Ovary (tissue), 3 donors: ENCODE measurements at regions not wholly inside any gene's neighbourhood (a gene's known extent, or its start where the extent isn't known, plus 50 kb on each side); places are given as distances from the start of the nearest gene placed in this dataset.

Source experiments
- EP300 ChIP-seq: sonication (generic); formaldehyde crosslinking; IDR thresholded peaks from one replicate; pipeline ENCODE4 v1.6.1; 2017; ENCODE audit warnings: antibody characterized with exemption
- POLR2A ChIP-seq: fragments of 450-650 bp; IDR thresholded peaks from one replicate; pipeline ENCODE4 v1.6.1; 2017; ENCODE audit warnings: antibody characterized with exemption, mild to moderate bottlenecking, moderate library complexity
- TF ChIP-seq, protein P1 (sequence below), 3 donors: fragments of 450-650 bp in 2 of 3; fragments of 200-600 bp in 1 of 3; IDR thresholded peaks; one replicate each; pipeline versions ENCODE4 v1.5.1 to v1.8.0; 2016 to 2022; ENCODE audit warnings: antibody characterized with exemption in 3 of 3, mild to moderate bottlenecking in 1 of 3
- donor health status: DM: no; HTN: no; CAD: no.

GRCh38 chr13:105465251-105465650, 1070.2 kb downstream of the EFNB2 start:
- TF ChIP-seq, protein P1, sequence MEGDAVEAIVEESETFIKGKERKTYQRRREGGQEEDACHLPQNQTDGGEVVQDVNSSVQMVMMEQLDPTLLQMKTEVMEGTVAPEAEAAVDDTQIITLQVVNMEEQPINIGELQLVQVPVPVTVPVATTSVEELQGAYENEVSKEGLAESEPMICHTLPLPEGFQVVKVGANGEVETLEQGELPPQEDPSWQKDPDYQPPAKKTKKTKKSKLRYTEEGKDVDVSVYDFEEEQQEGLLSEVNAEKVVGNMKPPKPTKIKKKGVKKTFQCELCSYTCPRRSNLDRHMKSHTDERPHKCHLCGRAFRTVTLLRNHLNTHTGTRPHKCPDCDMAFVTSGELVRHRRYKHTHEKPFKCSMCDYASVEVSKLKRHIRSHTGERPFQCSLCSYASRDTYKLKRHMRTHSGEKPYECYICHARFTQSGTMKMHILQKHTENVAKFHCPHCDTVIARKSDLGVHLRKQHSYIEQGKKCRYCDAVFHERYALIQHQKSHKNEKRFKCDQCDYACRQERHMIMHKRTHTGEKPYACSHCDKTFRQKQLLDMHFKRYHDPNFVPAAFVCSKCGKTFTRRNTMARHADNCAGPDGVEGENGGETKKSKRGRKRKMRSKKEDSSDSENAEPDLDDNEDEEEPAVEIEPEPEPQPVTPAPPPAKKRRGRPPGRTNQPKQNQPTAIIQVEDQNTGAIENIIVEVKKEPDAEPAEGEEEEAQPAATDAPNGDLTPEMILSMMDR (IDR thresholded peaks at IDR 0.05) = no peak
- no peak for TF ChIP-seq EP300
- no peak for TF ChIP-seq POLR2A
